GM19035 (cell line): ENCODE measurements at regions not wholly inside any gene's neighbourhood (a gene's known extent, or its start where the extent isn't known, plus 50 kb on each side); places are given as distances from the start of the nearest gene placed in this dataset.

Experiments
- ATAC-seq: cut with Tn5 transposase; IDR thresholded peaks from one replicate; pipeline ENCODE4 v1.9.1; 2021; ENCODE audit not compliant: unreplicated experiment

GRCh38 chr13:79792716-79793115, 311.8 kb downstream of the NDFIP2 start:
- no peak for ATAC-seq

GRCh38 chr13:79791471-79792042, 310.6 kb downstream of the NDFIP2 start:
- no peak for ATAC-seq

GRCh38 chr13:79786176-79786575, 305.2 kb downstream of the NDFIP2 start:
- ATAC-seq, result no peak

GRCh38 chr13:79782541-79783205, 301.7 kb downstream of the NDFIP2 start:
- no peak for ATAC-seq

GRCh38 chr13:79781829-79782540, 301.0 kb downstream of the NDFIP2 start:
- ATAC-seq, result no peak

- no peak for ATAC-seq
These were observed 299.3 kb downstream of the NDFIP2 start for GRCh38 chr13:79780240-79780639.

- ATAC-seq, result no peak
These were observed 298.8 kb downstream of the NDFIP2 start for GRCh38 chr13:79779761-79780160.

- no peak for ATAC-seq
These were observed 297.9 kb downstream of the NDFIP2 start for GRCh38 chr13:79778741-79779460.

- ATAC-seq, result no peak
These were observed 296.5 kb downstream of the NDFIP2 start for GRCh38 chr13:79777504-79777903.

GRCh38 chr13:79776531-79777295, 295.8 kb downstream of the NDFIP2 start:
- ATAC-seq, result no peak

GRCh38 chr13:79775830-79776229, 294.9 kb downstream of the NDFIP2 start:
- no peak for ATAC-seq

GRCh38 chr13:79772811-79773210, 291.9 kb downstream of the NDFIP2 start:
- no peak for ATAC-seq

- no peak for ATAC-seq
These were observed 290.5 kb downstream of the NDFIP2 start for GRCh38 chr13:79771493-79771892.

GRCh38 chr13:79770056-79770455, 289.1 kb downstream of the NDFIP2 start:
- no peak for ATAC-seq

GRCh38 chr13:79767126-79767525, 286.2 kb downstream of the NDFIP2 start:
- no peak for ATAC-seq

GRCh38 chr13:79765331-79765730, 284.4 kb downstream of the NDFIP2 start:
- ATAC-seq, result no peak

GRCh38 chr13:79749984-79750551, 269.1 kb downstream of the NDFIP2 start:
- no peak for ATAC-seq

GRCh38 chr13:79749566-79749965, 268.6 kb downstream of the NDFIP2 start:
- ATAC-seq, result no peak

GRCh38 chr13:79745081-79745480, 264.1 kb downstream of the NDFIP2 start:
- no peak for ATAC-seq

GRCh38 chr13:79742923-79743322, 262.0 kb downstream of the NDFIP2 start:
- no peak for ATAC-seq

GRCh38 chr13:79740991-79741390, 260.0 kb downstream of the NDFIP2 start:
- ATAC-seq, result no peak
